GM12878 (cell line): ENCODE measurements at regions not wholly inside any gene's neighbourhood (a gene's known extent, or its start where the extent isn't known, plus 50 kb on each side); places are given as distances from the start of the nearest gene placed in this dataset.

Experiments
- BHLHE40 ChIP-seq, 2 experiments: fragments of 450-650 bp in 1 of 2; IDR thresholded peaks; 2 replicates each; pipeline ENCODE4 v1.6.1; 2011 to 2017; ENCODE audit warnings: low read depth in 2 of 2, borderline replicate concordance in 1 of 2, improper control_type of control experiment in 1 of 2, low read length in 1 of 2, mild to moderate bottlenecking in 1 of 2
- FOS ChIP-seq: IDR thresholded peaks from 3 replicates; pipeline ENCODE4 v1.6.1; 2011; ENCODE audit warnings: borderline replicate concordance; ENCODE audit not compliant: insufficient read length; ENCODE audit errors: extremely low read depth
- IKZF1 ChIP-seq: fragments of 450-650 bp; conservative IDR thresholded peaks from 2 replicates; pipeline ENCODE4 v1.6.1; 2017; ENCODE audit warnings: antibody characterized with exemption, mild to moderate bottlenecking
- LARP7 ChIP-seq: fragments of 450-650 bp; IDR thresholded peaks from 2 replicates; pipeline ENCODE4 v1.6.1; 2017; ENCODE audit warnings: mild to moderate bottlenecking
- MEF2B ChIP-seq: fragments of 450-650 bp; IDR thresholded peaks from 2 replicates; pipeline ENCODE4 v1.6.1; 2018; ENCODE audit warnings: mild to moderate bottlenecking, moderate library complexity; ENCODE audit not compliant: partially characterized antibody, poor library complexity, severe bottlenecking
- TCF3 ChIP-seq: IDR thresholded peaks from 2 replicates; pipeline ENCODE4 v1.6.1; 2012; ENCODE audit warnings: low read depth, mild to moderate bottlenecking, low read length, borderline replicate concordance; ENCODE audit not compliant: insufficient read depth
- ZNF384 ChIP-seq: IDR thresholded peaks from 2 replicates; pipeline ENCODE4 v1.6.1; 2012; ENCODE audit warnings: low read depth, mild to moderate bottlenecking, low read length, improper control_type of control experiment, borderline replicate concordance
- TF ChIP-seq, protein P1 (sequence below): fragments of 450-650 bp; IDR thresholded peaks from 2 replicates; pipeline ENCODE4 v1.6.1; 2017; ENCODE audit warnings: mild to moderate bottlenecking, moderate library complexity
- TF ChIP-seq, protein P2 (sequence below): fragments of 150-350 bp; IDR thresholded peaks from 2 replicates; pipeline ENCODE4 v1.6.1; 2014; ENCODE audit warnings: mild to moderate bottlenecking, low read depth, low read length
- TF ChIP-seq, protein P3 (sequence below): fragments of 450-650 bp; IDR thresholded peaks from 2 replicates; pipeline ENCODE4 v1.6.1; 2016; ENCODE audit warnings: mild to moderate bottlenecking

DNA sequence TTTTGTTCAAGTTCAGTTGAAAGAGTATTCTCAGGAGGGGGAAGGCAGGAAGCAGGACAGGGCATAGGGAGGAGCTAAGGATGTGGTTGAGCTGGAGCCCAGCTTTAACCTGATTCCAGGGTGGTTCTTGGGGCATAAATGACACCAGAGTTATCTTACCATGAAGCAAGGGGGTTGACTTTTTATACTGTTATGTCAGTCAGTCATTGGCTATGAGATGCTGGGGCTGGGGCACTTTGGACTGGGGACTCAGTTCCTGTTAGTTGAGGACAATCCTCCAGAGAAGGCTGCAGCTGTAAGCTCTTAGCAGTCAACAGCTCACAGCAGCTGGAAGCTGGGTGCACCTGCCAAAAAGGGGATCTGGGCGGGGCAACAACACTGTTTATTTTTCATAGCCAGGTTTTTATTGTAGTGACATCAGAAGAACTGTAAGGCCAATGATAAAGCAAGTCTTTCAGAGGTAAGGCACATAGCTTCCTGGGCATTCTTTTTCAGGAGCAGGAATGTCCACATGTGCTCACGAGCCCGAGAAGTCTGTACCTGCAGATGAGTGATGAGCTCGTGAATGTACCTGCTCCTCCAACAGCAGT, 78.5 kb downstream of the MID1IP1 start (continued):
- TF ChIP-seq, protein P1, sequence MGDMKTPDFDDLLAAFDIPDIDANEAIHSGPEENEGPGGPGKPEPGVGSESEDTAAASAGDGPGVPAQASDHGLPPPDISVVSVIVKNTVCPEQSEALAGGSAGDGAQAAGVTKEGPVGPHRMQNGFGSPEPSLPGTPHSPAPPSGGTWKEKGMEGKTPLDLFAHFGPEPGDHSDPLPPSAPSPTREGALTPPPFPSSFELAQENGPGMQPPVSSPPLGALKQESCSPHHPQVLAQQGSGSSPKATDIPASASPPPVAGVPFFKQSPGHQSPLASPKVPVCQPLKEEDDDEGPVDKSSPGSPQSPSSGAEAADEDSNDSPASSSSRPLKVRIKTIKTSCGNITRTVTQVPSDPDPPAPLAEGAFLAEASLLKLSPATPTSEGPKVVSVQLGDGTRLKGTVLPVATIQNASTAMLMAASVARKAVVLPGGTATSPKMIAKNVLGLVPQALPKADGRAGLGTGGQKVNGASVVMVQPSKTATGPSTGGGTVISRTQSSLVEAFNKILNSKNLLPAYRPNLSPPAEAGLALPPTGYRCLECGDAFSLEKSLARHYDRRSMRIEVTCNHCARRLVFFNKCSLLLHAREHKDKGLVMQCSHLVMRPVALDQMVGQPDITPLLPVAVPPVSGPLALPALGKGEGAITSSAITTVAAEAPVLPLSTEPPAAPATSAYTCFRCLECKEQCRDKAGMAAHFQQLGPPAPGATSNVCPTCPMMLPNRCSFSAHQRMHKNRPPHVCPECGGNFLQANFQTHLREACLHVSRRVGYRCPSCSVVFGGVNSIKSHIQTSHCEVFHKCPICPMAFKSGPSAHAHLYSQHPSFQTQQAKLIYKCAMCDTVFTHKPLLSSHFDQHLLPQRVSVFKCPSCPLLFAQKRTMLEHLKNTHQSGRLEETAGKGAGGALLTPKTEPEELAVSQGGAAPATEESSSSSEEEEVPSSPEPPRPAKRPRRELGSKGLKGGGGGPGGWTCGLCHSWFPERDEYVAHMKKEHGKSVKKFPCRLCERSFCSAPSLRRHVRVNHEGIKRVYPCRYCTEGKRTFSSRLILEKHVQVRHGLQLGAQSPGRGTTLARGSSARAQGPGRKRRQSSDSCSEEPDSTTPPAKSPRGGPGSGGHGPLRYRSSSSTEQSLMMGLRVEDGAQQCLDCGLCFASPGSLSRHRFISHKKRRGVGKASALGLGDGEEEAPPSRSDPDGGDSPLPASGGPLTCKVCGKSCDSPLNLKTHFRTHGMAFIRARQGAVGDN = peak; percentile 33; the same call in 1 of the 2 replicates
- TF ChIP-seq BHLHE40 (IDR thresholded peaks at IDR 0.05; ENCODE audit: borderline replicate concordance in 1 of 2, low read depth in 2 of 2, low read length in 1 of 2) (peak in 1 of 2 experiments; percentile 26; a peak in 1 of 4 replicates), IKZF1 (0 out of 2 replicates have a peak, but pooled peaks have one; percentile 29), MEF2B (peak; percentile 15), FOS (no peak), LARP7 (no peak), ZNF384 (no peak), TCF3 (peak; percentile 82)
- TF ChIP-seq, protein P2, sequence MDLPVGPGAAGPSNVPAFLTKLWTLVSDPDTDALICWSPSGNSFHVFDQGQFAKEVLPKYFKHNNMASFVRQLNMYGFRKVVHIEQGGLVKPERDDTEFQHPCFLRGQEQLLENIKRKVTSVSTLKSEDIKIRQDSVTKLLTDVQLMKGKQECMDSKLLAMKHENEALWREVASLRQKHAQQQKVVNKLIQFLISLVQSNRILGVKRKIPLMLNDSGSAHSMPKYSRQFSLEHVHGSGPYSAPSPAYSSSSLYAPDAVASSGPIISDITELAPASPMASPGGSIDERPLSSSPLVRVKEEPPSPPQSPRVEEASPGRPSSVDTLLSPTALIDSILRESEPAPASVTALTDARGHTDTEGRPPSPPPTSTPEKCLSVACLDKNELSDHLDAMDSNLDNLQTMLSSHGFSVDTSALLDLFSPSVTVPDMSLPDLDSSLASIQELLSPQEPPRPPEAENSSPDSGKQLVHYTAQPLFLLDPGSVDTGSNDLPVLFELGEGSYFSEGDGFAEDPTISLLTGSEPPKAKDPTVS = no peak
- TF ChIP-seq, protein P3, sequence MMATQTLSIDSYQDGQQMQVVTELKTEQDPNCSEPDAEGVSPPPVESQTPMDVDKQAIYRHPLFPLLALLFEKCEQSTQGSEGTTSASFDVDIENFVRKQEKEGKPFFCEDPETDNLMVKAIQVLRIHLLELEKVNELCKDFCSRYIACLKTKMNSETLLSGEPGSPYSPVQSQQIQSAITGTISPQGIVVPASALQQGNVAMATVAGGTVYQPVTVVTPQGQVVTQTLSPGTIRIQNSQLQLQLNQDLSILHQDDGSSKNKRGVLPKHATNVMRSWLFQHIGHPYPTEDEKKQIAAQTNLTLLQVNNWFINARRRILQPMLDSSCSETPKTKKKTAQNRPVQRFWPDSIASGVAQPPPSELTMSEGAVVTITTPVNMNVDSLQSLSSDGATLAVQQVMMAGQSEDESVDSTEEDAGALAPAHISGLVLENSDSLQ = peak; percentile 62; the same call in 1 of the 2 replicates
